Stimulated activated CD4-positive, alpha-beta T cell treated with anti-CD3 and anti-CD28 coated beads, TNF-alpha, amount 100 ng/mL, for 24 hours (primary cell): ENCODE measurements at regions not wholly inside any gene's neighbourhood (a gene's known extent, or its start where the extent isn't known, plus 50 kb on each side); places are given as distances from the start of the nearest gene placed in this dataset.

Experiments used
- DNase-seq, 3 experiments: peaks; one replicate each; pipeline ENCODE4 v3.0.0-alpha.2; 2020; ENCODE audit warnings: low read depth in 3 of 3

DNA sequence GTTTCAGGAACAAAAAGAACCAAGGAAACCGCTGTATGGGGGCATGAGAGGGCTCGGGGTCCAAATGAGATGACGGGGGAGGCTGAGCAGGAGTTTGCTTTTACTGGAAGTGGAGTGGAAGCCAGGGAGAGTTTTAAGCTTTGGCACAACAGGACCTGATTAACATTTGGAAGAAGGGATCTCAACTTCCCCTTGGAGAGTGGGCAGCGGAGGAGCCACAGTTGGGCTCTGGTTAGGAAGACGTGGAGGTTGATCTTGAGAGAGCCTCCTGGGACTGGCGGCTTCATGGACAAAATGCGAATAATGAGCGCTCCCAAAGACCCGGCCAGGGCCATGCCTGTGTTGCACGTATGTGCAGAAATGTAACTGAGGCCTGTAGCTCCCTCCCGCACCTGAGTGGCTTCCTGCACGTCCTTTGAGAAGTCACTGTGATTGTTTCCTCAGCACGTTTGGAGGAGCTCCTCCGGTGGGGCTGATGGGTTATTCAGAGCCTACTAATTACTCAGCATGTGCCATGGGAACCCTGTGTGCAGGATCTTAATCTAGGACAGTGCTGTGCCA is 595.3 kb upstream of the MGMT start:
- DNase-seq = no peak

DNA sequence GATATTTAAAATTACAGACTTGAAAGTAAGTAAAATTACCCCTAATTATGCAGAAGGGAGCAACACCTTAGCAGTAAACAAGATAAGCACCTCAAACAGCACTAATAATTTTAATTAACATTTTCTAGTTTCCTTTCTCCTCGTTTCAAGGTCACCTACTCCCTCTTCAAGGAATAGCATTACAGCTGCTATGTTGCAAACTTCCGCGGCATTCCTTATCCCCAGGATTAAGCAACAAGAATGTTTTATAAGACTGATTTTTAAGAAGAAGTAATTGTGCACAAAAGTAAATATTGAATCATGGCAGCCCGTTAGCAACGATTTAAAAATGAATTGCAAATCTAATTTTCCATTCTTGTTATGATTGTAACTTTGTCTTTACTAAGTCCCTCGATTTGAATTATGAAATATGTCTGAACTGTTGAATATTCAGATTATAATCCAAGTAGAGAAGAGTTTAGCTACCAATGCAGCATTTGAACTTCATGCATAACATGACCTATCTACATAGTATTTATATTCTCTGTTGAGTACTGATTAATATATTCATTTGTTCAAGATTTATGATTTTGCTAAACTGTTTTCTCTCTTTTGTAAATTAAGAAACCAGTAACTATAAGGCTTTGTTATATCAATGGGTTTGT is 593.5 kb upstream of the MGMT start:
- DNase-seq = no peak

DNA sequence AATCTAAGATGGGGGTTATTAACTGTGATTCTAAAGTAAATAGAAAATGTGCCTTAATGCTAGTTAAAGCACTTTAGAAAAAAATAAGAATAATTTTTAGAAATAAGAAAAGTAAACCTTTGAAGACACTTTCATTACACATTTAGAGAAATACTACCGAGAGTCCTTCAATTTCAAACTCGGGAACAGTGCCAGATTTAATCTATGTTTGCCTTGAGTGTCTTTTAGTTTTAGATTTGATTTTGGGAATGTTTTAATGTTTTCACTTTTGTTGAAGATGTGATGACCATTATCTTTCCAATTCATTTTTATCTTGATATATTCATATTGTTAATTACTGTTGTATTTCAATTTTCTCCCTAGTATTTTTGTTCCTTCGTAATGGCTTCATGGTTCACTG is 592.7 kb upstream of the MGMT start:
- DNase-seq = no peak

DNA sequence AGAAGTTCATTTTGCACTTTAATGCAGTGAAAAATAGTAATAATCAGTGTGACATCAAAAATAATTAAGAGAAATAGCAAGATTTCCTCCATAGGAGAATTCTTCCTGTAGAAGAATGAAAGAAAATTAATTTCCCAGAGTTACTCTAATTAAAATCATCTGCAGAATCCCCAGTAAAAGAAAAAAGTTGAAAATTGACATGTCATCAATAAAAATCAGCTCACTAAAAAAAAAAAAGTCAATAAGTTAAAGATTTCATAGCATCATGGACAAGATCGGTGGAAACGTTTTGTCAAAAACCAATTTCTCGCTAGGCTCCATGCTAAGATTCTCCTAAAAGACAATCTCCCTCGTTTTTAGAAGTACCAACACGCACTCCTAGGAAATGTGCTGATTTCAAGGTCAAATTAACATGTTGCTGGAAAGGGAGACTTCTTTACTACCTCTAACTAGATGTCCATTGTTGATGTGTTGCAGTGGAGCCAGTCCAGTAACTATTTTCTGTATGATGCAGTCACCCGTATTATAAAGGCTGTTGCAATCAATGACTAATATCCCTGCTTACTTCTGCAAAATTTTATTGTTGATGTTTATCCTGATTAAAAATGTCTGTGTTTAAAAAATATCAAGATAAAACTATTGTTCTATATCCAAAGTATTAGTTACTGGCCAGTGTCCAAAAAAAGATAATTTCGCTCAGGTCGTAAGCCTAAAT is 591.9 kb upstream of the MGMT start:
- no peak for DNase-seq

DNA sequence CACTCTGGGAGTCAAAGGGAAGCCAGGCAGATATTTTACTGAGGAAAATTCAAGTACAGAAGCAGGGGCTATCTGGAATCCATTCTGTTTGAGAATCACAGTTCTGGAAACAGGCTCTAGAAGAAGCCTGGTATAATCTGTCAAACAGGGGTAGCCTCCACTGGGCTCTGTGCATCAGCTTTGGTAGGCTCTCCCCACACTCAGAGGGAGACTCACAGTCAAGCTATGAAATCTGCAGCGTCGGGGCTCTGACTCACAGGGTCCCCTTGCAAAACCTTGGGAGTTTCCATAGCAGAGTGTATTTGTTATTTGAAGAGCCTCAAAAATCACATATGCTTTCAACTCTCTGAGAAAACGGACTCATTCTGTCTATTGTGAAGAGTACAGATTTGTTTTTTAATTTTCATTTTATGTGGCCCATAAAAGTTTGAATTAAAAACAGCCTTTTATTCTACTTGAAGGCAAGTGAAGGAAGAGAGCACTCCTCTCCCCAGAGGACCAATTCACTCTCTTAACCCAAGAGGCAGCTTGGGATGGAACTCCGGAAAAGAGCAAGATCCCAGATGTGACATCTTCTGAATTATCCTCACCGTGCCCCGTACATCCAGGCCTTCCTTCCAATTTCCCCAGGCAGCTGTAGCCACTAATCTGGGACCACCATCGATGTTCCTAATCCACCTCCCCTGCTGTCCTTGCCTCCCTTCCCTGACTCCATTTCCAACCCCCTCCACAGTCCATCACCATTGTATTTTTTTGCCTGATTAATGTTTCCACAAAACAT is 590.9 kb upstream of the MGMT start:
- DNase-seq = no peak

DNA sequence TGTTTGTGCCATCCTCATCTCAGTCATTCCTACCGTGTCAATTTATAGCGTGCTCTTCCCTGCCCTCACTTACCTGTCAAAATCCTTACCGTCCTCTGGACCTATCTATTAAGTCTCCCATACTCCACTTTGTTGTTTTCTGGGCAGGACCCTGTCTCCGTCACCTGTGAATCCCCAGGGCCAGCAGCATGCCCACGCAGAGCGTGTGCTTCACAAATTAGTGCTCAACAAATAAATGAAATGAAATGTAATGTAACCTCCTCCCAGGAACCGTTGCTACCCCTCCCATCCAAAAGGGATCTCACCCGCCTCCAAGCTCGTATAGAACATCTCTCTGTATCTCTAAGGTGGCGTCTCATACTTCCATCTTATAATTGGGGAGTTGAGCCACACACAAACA is 589.9 kb upstream of the MGMT start:
- DNase-seq = no peak

DNA sequence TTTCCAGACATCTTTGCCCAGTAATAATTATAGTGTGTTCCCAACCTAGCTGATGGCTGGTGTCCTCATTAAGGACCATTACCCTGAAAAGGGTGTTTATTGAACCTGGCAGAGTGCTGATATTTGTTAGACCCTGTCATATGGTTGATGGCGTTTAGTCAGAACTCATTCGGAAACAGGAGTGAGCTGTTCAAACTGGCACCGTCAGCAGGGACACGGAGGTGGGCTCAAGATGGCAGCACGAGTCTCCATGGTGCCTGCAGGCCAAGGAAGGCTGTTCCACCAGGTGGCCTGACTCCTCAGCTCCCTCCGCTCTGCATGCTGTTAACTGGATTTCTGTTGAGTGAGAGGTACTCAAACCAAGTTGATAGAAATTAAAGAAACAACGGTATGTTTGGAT is 589.1 kb upstream of the MGMT start:
- DNase-seq = no peak

DNA sequence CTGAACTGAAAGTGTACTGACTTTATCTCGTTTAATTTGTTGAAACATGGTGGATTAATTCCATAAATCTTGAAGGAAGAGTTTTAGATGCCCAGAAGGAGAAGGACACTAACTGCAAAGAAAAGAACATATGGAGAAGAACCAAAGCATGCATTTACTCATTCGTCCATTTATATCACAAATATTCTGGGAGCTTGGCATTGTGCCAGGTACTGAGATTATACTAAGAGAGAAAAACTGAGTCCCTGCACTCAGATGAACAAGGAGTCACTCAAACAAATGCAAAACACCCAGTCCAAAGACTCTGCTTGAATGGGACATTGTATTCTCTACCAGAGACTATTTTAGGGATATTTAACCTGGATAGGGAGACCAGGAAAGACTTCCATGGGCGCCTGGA is 588.0 kb upstream of the MGMT start:
- no peak for DNase-seq

DNA sequence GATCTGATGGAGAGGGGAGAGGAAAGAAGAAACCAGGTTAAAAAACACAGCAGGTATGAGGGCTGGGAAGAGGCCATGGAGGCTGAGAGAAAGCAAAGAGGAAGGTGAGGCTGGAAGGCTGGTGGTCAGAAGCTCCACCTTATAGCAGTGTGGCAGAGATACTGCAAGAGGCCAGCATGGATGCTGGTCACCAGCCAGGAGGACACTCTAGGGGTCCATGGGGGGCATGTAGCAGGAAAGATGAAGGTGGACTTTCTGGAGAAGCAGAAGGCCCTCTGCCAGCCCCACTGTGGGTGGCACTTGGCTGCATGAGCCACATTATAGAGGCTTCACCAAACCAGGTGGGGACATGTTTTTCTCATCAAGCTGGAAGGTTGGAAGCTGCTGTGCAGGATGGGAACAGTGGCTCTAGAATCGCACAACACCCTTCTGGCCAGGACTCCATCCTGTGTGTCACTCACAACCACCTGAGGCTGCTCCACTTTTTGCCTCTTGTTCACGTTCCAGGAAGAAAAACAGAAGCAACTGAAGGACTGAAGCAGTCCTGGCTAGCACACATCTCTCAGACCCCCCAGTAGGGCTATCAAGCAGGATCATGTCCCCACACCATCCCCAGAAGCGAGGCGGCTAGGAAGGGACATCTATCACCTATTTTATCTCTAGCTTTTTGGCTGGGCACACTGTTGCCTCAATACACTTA is 587.5 kb upstream of the MGMT start:
- no peak for DNase-seq

DNA sequence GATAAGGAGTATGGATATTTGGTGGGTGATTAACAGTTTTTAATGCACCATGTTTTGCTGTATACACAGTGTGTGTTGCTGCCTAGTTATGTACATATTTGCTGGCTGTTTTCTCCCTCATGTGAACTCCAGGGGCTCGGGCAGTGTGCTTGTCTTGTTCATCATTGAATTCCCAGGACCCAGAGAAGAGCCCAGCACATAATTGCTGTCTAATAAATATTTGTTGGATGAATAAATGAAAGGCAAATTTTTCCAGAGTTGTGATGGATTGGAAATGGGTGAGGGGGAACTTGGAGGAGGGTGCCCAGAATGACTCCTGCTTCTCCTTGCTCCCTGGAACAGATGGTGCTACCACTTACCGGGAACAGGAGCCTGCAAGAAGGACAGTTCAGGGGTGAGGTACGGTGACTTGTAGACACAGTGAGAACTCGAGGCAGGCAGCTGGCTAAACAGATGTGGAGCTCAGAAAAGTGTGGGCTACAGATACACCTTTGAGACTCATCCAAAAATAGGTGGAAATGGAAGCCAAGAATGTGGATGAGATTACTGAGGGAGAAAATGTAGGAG is 586.8 kb upstream of the MGMT start:
- no peak for DNase-seq

DNA sequence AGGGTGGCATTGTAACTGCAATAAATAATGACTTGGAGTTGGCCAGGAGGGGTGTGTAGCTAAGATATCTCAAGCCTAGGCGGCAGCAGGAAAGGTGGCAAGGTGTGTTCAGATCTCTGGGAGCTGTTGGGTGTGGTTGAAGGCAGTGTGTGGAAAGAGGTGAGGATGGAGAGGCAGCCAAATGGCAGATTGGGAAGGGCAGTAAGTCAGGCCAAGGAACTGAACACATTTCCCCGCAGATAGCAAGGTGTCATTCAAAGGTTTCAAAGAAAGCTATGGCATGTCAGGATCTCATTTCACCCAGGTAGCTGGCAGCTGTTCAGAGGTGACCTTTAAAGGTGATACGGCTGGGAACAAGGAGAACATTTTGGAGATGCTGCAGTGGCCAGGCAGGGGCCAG is 586.0 kb upstream of the MGMT start:
- no peak for DNase-seq

DNA sequence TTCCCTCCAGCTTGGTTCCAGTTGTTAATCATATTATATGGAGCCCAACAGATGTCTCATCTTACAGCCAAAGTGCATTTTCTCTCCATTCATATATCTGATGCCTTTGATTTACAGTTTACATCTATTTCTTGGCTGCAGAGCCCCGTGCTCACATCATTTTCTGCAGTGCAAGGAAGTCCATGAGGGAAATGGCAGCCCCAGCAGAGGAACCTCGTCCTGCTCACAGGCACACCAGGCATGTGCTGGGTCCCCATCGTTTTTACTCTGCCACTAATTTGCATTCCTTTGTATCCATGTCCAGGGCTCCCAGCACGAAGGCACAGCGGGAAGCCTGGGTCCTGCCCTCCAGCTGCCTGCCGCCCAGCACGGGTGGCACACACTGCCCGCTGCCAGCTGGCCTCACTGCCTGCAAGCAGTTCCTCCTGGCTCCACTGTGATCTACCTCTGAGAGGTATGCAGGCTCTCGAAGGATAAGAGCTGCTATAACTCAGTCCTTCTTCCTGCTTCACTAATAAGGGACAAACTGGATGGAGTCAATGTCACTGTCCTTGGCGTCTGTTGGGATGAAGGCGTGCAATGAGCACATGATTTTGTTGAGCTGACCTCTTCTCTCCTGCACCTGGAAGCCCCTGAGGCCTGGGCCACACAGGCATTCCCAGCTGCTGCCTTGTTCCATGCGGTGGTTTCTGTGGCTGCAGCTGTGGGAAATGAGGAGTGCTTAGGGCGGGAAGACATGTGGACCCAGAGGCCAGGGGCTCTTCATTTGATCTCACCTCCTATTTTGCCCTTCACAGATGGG is 583.6 kb upstream of the MGMT start:
- DNase-seq = no peak

DNA sequence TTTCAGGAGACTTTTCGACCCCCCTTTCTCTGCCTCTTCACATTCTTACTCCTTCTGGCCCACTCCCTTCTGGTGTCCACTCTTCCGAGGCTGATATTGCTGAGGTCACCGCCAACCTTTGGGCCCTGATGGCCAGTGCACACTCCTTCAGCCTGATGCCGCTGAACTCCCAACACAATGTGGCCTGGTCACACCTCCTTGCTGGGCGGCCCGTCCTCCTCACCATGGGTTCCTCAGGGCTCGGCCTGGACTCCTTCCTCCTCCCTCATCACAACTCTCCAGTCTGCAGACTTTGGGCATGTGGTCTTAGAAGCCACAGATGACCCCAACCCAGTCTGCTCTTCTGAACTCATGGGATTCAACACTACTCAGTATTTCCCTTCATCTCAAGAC is 583.0 kb upstream of the MGMT start:
- no peak for DNase-seq

DNA sequence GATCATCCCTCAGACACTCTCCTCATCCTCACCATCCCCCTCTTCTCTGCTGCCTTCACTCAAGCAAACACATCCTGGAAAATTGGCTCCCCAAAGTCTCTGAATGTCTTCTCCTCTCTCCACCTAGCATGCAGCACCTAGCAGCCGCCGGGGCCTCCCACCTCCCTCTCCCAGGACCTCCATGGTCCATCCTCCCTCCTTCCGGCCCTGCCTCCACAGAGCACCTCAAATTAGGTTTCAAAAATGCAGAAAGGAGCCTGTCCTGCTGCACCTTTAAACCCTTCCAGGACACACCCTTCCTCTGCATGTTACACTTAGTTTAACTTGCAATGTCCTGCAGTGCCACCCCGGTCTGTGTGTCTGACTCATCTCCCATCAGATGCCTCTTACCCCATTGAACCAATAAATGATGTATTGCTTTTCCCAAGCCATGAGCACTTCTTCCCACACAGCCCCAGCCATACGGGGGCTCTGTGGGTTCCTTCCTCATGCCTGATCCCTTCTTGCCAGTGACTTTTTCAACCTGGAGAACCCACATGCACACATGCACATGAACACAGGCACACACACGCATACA is 582.5 kb upstream of the MGMT start:
- DNase-seq = no peak

DNA sequence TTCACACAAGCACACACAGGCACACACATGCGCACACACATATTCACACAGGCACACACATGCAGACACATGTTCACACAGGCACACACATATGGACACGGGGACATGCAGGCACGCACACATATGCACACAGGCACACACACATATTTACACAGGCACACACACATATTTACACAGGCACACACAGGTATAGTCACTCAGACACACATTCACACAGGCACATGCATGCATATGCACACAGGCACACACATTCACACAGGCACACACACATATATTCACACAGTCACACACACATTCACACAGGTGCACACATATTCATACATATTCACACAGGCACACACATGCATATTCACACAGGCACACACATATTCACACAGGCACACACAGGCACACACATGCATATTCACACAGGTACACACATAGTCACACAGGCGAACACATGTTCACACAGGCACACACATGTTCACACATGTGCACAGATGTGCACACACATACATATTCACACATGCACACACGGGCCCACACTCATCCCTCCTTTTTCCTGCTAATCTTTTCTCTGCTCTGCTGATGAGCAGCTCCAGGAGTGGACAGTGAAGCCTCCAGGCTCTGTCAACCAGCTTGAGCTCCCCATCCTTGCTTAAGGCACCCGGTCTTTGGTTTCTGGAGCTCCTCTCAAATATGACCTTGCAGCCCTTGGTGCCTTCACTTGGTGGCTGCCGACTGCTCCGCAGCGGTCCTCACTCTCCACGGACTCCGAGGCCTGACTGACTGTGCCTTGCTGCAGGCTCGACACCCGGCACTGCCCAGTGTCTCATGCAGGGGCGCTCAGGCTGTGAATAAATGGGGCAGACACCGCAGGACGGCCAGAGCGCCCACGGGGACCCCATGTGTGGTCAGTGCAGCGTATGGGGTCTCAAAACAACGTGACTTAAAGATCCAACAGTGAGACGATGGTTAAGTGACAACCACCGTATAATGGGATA is 581.2 kb upstream of the MGMT start:
- DNase-seq = no peak

DNA sequence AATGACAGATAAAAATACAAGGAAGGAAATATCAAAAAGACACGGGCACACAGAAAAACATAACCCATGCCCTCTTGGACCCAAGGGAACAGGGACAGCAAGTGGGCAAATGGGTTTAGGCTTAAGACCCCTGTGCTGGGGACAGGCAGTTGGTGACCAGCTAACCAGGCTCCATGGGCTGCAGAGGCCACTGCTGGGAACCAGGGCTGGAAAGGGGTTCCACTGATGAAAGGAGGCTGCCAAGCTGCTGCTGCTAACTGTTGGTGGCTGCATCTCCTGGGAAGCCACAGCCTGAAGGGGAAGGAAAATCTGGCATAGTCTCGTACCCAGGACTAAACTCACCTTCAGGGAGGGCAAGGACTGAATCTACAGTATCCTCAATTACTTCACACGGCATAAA is 579.2 kb upstream of the MGMT start:
- no peak for DNase-seq

DNA sequence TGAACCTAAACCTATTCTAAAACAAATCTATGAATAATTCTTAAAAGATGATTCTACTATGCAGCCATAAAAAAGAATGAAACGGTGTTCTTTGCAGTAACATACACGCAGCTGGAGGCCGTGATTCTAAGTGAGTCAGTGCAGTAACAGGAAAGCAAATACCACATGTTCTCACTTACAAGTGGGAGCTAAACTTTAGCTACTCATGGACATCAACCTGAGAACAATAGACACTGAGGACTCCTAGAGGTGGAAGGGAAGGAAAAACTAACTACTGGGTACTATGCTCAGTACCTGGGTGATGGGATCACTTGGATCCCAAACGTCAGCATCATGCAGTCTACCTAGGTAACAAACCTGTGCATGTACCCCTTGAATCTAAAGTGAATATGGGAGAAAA is 575.0 kb upstream of the MGMT start:
- DNase-seq = no peak

DNA sequence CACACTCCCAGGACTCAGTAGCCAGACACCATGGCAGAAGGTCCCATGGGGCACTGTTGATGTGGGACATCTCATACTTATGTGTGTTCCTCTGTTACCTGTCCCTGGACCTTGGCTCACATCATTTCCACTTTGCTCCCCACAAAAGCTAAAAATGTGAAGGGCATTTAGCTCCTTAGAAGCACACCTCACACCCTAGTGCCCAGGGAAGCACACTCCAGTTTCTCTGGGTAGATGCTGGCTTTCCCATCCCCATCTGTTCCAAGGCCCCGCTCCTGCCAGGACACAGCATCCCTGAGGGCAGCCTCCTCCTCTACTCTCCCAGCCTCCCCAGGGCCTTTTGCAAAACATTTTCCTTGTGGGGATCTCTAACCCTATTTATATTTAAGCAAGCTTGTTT is 572.4 kb upstream of the MGMT start:
- DNase-seq = no peak

DNA sequence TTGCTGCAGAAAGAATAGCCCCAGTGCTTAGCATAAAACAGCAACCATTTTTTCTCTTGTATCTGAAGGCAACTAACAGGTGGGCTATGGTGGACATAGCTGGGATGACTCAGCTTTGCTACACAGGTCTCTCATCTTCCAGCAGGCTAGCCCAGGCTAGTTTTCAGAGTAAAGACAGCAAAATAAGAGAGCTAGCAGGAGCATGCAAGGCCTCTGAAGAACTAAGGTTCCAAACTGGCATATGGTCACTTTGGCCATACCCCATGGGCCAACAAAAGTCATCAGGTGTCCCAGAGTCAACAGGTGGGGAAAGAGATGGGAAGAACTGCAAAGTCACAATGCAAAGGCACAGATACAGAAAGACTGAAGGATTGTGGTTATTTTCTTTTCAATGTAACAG is 571.6 kb upstream of the MGMT start:
- DNase-seq = no peak
